DND-41 (cell line): ENCODE measurements at regions not wholly inside any gene's neighbourhood (a gene's known extent, or its start where the extent isn't known, plus 50 kb on each side); places are given as distances from the start of the nearest gene placed in this dataset.

Experiments used
- ATAC-seq: fragments of 200-7000 bp; cut with Tn5 transposase; 3 replicates; pipeline ENCODE4 v1.9.1; 2021; ENCODE audit warnings: low read depth; ENCODE audit not compliant: insufficient read depth
- DNase-seq: peaks from one replicate; pipeline ENCODE4 v3.0.0-alpha.2; 2020
- H2AFZ ChIP-seq: 2 replicates; pipeline ENCODE4 v1.6.0; 2012; ENCODE audit warnings: low read depth, low read length
- H3K27ac ChIP-seq: 2 replicates; pipeline ENCODE4 v1.5.1; 2012; ENCODE audit warnings: low read length, inconsistent platforms
- H3K27me3 ChIP-seq: fragments of 200-600 bp; sonication (generic); 2 replicates; pipeline ENCODE4 v1.6.0; 2012; ENCODE audit warnings: low read length, mild to moderate bottlenecking, inconsistent platforms; ENCODE audit not compliant: insufficient read depth, poor library complexity
- H3K36me3 ChIP-seq: 2 replicates; pipeline ENCODE4 v1.5.1; 2012; ENCODE audit warnings: low read length, inconsistent platforms; ENCODE audit not compliant: insufficient read depth
- H3K4me1 ChIP-seq: 2 replicates; pipeline ENCODE4 v1.5.1; 2012; ENCODE audit warnings: mild to moderate bottlenecking, low read length; ENCODE audit not compliant: insufficient read depth
- H3K4me2 ChIP-seq: 2 replicates; pipeline ENCODE4 v1.6.0; 2012; ENCODE audit warnings: mild to moderate bottlenecking, moderate library complexity, low read length, inconsistent platforms; ENCODE audit not compliant: insufficient read depth
- H3K4me3 ChIP-seq, 2 experiments: fragments of 200-600 bp in 1 of 2; shearing (Covaris generic) in 1 of 2; 2 replicates each; pipeline ENCODE4 v1.5.1; 2012 to 2016; ENCODE audit warnings: inconsistent platforms in 2 of 2, low read length in 2 of 2, mild to moderate bottlenecking in 2 of 2, low read depth in 1 of 2, moderate library complexity in 1 of 2
- H3K79me2 ChIP-seq: 2 replicates; pipeline ENCODE4 v1.6.0; 2012; ENCODE audit warnings: low read length, inconsistent platforms; ENCODE audit not compliant: insufficient read depth
- H3K9ac ChIP-seq: 2 replicates; pipeline ENCODE4 v1.6.0; 2012; ENCODE audit warnings: low read depth, mild to moderate bottlenecking, inconsistent platforms, low read length, moderate library complexity
- H3K9me3 ChIP-seq: 2 replicates; pipeline ENCODE4 v1.5.1; 2012; ENCODE audit warnings: low read length, moderate library complexity, mild to moderate bottlenecking, inconsistent platforms; ENCODE audit not compliant: insufficient read depth, severe bottlenecking
- H4K20me1 ChIP-seq: 2 replicates; pipeline ENCODE4 v1.6.0; 2012; ENCODE audit warnings: low read length; ENCODE audit not compliant: insufficient read depth
- CTCF ChIP-seq: IDR thresholded peaks from 2 replicates; pipeline ENCODE4 v1.5.1; 2012; ENCODE audit warnings: borderline replicate concordance, low read length, moderate library complexity, mild to moderate bottlenecking; ENCODE audit not compliant: poor library complexity, severe bottlenecking; ENCODE audit errors: extremely low read depth
- EZH2 ChIP-seq: IDR thresholded peaks from 3 replicates; pipeline ENCODE4 v1.6.1; 2012; ENCODE audit warnings: borderline replicate concordance, low read depth, mild to moderate bottlenecking, moderate library complexity, low read length, inconsistent platforms; ENCODE audit not compliant: severe bottlenecking

DNA sequence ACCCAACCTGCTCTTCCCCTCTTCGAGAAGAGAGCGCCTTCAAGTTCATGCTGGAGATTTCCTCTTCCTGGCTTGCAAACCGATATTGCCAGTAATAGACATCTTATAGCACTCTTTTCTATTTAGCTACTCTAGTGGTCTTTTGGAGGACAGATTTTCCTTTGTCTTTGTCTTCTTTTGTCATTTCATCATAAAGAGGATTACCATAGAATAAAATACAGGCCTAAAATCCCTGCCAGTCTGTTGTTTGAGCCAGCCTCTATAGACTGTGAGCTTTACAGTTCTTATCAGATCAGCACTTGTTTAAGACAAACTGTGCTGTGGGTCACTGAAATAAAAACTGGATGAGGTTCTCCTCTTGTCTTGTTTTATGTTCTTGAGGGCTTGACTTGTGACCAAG is 802.8 kb downstream of the NR2F1-AS1 start:
- Histone ChIP-seq H3K9ac (no peak overlapping the region), H3K27ac (no peak overlapping the region), H3K9me3 (no peaks in the 10 kb centered on the region), H3K27me3 (no peaks in the 10 kb centered on the region), H3K4me3 (no peak overlapping the region), H3K4me1 (no peaks in the 10 kb centered on the region), H3K79me2 (no peaks in the 10 kb centered on the region), H3K4me2 (no peak overlapping the region), H3K36me3 (no peaks in the 10 kb centered on the region), H2AFZ (no peak overlapping the region), H4K20me1 (no peaks in the 10 kb centered on the region)
- DNase-seq (no peak), ATAC-seq (no peak)
- TF ChIP-seq EZH2 (no peak), CTCF (no peak)

- Histone ChIP-seq H3K27ac (no peak overlapping the region), H3K36me3 (no peaks in the 10 kb centered on the region), H3K4me2 (no peak overlapping the region), H3K79me2 (no peaks in the 10 kb centered on the region), H3K27me3 (no peaks in the 10 kb centered on the region), H3K4me3 (no peak overlapping the region), H2AFZ (no peak overlapping the region), H3K4me1 (no peaks in the 10 kb centered on the region), H3K9me3 (no peaks in the 10 kb centered on the region), H3K9ac (no peak overlapping the region), H4K20me1 (no peaks in the 10 kb centered on the region)
- DNase-seq = no peak
- TF ChIP-seq CTCF (no peak), EZH2 (no peak)
- no peak for ATAC-seq
Observed at GRCh38 chr5:92777421-92777820, 803.6 kb downstream of the NR2F1-AS1 start.

DNA sequence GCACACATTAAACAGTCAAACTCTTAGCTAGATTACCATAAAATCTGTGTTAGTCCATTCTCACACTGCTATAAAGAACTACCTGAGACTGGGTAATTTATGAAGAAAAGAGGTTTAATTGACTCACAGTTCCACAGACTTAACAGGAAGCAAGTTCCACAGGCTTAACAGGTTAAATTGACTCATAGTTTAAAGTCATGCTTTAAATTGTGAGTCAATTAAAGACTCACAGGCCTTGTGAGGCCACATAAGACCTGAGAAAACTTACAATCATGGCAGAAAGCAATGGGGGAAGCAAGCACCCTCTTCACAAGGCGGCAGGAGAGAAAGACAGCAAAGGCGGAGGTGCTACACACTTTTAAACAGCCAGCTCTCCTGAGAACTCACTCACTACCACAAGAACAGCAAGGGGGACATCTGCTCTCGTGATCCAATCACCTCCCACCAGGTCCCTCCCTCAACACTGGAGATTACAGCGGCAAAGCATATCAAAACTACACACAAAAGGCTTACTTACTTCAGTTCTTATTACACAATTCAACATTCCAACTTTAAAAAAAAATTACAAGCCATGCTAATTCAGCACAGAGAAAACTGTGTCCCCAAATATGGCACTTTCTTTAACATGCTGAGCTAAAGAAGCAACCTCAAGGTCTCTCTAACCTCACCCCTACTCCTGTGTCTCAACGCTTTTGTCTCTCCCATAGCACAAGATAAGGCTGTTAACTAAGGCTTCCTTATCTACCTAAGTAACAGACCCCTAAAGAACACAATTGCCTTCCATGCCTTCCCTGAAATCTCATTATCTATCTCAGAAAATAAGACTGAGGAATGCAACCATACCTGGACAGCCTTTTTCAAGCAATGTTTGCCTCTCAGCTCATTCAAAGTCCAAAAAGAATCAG is 805.1 kb downstream of the NR2F1-AS1 start:
- Histone ChIP-seq H3K27ac (no peak overlapping the region), H3K27me3 (no peaks in the 10 kb centered on the region), H3K9me3 (no peaks in the 10 kb centered on the region), H3K79me2 (no peaks in the 10 kb centered on the region), H3K4me3 (no peak overlapping the region), H2AFZ (no peak overlapping the region), H4K20me1 (no peaks in the 10 kb centered on the region), H3K36me3 (no peaks in the 10 kb centered on the region), H3K9ac (no peak overlapping the region), H3K4me1 (no peaks in the 10 kb centered on the region), H3K4me2 (no peak overlapping the region)
- TF ChIP-seq EZH2 (no peak), CTCF (no peak)
- no peak for DNase-seq
- ATAC-seq = no peak
